Tibial nerve (tissue), 4 donors: ENCODE measurements at regions not wholly inside any gene's neighbourhood (a gene's known extent, or its start where the extent isn't known, plus 50 kb on each side); places are given as distances from the start of the nearest gene placed in this dataset.

Experiments
- CTCF ChIP-seq, 5 experiments: fragments of 200-600 bp in 3 of 5; fragments of 450-650 bp in 2 of 5; sonication (generic) in 3 of 5; IDR thresholded peaks; one replicate each; pipeline ENCODE4 v1.5.1; 2016 to 2019; ENCODE audit warnings: antibody characterized with exemption in 5 of 5, mild to moderate bottlenecking in 3 of 5, moderate library complexity in 2 of 5
- EP300 ChIP-seq, 2 donors: sonication (generic); formaldehyde crosslinking; IDR thresholded peaks; one replicate each; pipeline ENCODE4 v1.6.1; 2017; ENCODE audit warnings: antibody characterized with exemption in 2 of 2, mild to moderate bottlenecking in 1 of 2
- POLR2A ChIP-seq, 2 donors: fragments of 450-650 bp; IDR thresholded peaks; one replicate each; pipeline ENCODE4 v1.6.1; 2017; ENCODE audit warnings: antibody characterized with exemption in 2 of 2, mild to moderate bottlenecking in 2 of 2, moderate library complexity in 2 of 2

GRCh38 chr3:94220426-94220825 is 157.6 kb downstream of the NSUN3 start:
- TF ChIP-seq CTCF (IDR thresholded peaks at IDR 0.05) (no peak), POLR2A (IDR thresholded peaks at IDR 0.05) (no peak), EP300 (IDR thresholded peaks at IDR 0.05) (no peak)
